Small intestine (tissue), 7 donors: ENCODE measurements at regions not wholly inside any gene's neighbourhood (a gene's known extent, or its start where the extent isn't known, plus 50 kb on each side); places are given as distances from the start of the nearest gene placed in this dataset.

ENCODE experiments used
- DNase-seq, 2 donors: peaks; one replicate each; pipeline versions ENCODE4 v3.0.0 to v3.0.0-alpha.2; 2013
- FAIRE-seq: peaks from 2 replicates; lab custom pipeline; 2012; peaks lifted over from hg19 to GRCh38; lab: Jason Lieb, UNC
- H3K27ac ChIP-seq, 3 donors: one replicate each; pipeline ENCODE4 v1.5.1; 2013; ENCODE audit warnings: low read length in 2 of 3, mild to moderate bottlenecking in 2 of 3, control low read depth in 1 of 3, inconsistent platforms in 1 of 3, low read depth in 1 of 3, moderate library complexity in 1 of 3
- H3K27me3 ChIP-seq, 3 donors: one replicate each; pipeline ENCODE4 v1.6.1; 2013; ENCODE audit warnings: low read length in 3 of 3, inconsistent platforms in 1 of 3; ENCODE audit not compliant: control insufficient read depth in 3 of 3, insufficient read depth in 3 of 3
- H3K36me3 ChIP-seq, 3 donors: one replicate each; pipeline ENCODE4 v1.6.1; 2013; ENCODE audit warnings: low read length in 3 of 3, inconsistent platforms in 1 of 3, low read depth in 1 of 3, mild to moderate bottlenecking in 1 of 3, moderate library complexity in 1 of 3; ENCODE audit not compliant: control insufficient read depth in 3 of 3, insufficient read depth in 2 of 3
- H3K4me1 ChIP-seq, 3 donors: one replicate each; pipeline ENCODE4 v1.6.1; 2013; ENCODE audit warnings: low read length in 2 of 3, inconsistent platforms in 1 of 3, low read depth in 1 of 3, mild to moderate bottlenecking in 1 of 3, moderate library complexity in 1 of 3; ENCODE audit not compliant: control insufficient read depth in 3 of 3, insufficient read depth in 2 of 3
- H3K4me3 ChIP-seq, 3 donors: one replicate each; pipeline ENCODE4 v1.5.1; 2013; ENCODE audit warnings: low read length in 3 of 3, control low read depth in 1 of 3, inconsistent platforms in 1 of 3, low read depth in 1 of 3, mild to moderate bottlenecking in 1 of 3, moderate library complexity in 1 of 3
- H3K9me3 ChIP-seq, 2 donors: one replicate each; pipeline ENCODE4 v1.6.1; 2013; ENCODE audit warnings: low read depth in 1 of 2, low read length in 1 of 2; ENCODE audit not compliant: control insufficient read depth in 2 of 2, insufficient read depth in 1 of 2
- WGBS, 3 donors: extraction: QIAGEN DNeasy Blood & Tissue Kit; methylation state at CpG; one replicate each; pipeline ENCODE4 v1.1.7; 2013; 5-methylcytosine and 5-hydroxymethylcytosine counted together
- donor health status: healthy with polysubstance abuse.
- donor health status: control.
- donor health status: control.
- donor health status: Bipolar disorder and iron deficiency.
- donor health status: healthy.

GRCh38 chr9:38288502-38288901 lies 104.0 kb upstream of the ALDH1B1 start:
- FAIRE-seq (no peak), DNase-seq (no peak)
- H3K36me3 ChIP-seq: no peaks in the 10 kb centered on the region
- H3K27ac ChIP-seq: no peak overlapping the region
- no peak overlapping the region for H3K4me3 ChIP-seq
- H3K27me3 ChIP-seq: peaks cover 0 to 4% (median 0%) of the 10 kb centered on the region in 3 donors
- H3K4me1 ChIP-seq: peaks cover 0 to 5% (median 3%) of the 10 kb centered on the region in 3 donors
- H3K9me3 ChIP-seq: peaks cover 0 to 13% of the 10 kb centered on the region in 2 donors
- 87 to 92% (median 89%) methylated on average over 2 of the region's 2 CpGs for WGBS, 3 donors

DNA sequence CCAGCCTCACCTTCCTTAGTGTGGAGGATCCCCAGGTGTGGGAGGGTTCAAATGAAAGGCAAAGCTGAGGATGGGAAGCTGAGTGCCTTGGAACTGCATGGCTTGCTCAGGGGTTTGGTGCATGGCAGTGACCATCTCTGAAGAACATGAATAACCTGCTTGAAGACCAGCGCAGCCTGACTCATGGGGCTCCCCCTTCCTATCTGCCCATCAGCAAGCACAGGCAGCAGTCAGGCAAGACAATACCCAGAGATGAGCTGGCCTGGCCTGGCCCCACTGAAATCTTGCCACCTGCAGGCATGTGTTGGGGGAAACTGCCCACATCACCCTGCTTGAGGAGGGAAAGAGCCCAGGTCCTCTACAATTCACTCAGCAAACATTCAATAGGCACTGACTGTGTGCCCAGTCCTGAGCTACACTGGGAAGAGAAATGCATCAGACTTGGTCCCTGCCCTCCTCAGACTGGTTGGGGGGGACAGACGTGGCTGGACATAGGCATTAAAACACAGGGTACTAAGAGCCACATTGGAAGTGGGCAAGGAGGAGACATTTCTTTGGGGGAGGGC lies 105.0 kb upstream of the ALDH1B1 start:
- Histone ChIP-seq H3K36me3 (no peaks in the 10 kb centered on the region), H3K4me3 (no peak overlapping the region), H3K27ac (no peak overlapping the region), H3K27me3 (peaks cover 0 to 4% (median 0%) of the 10 kb centered on the region in 3 donors), H3K4me1 (peaks cover 0 to 5% (median 3%) of the 10 kb centered on the region in 3 donors), H3K9me3 (peaks cover 0 to 13% of the 10 kb centered on the region in 2 donors)
- no peak for FAIRE-seq
- no peak for DNase-seq
- WGBS, 3 donors: 85 to 95% (median 87%) methylated on average over 2 of the region's 2 CpGs

- peaks cover 0 to 4% (median 0%) of the 10 kb centered on the region in 3 donors for H3K27me3 ChIP-seq
- peaks cover 0 to 5% (median 3%) of the 10 kb centered on the region in 3 donors for H3K4me1 ChIP-seq
- peaks cover 0 to 13% of the 10 kb centered on the region in 2 donors for H3K9me3 ChIP-seq
- 75 to 82% (median 81%) methylated on average over 2 of the region's 2 CpGs for WGBS, 3 donors
- FAIRE-seq (no peak), DNase-seq (no peak)
- H3K27ac ChIP-seq: no peak overlapping the region
- H3K4me3 ChIP-seq: no peak overlapping the region
- no peaks in the 10 kb centered on the region for H3K36me3 ChIP-seq
These were observed 105.7 kb upstream of the ALDH1B1 start for GRCh38 chr9:38286766-38287165.

DNA sequence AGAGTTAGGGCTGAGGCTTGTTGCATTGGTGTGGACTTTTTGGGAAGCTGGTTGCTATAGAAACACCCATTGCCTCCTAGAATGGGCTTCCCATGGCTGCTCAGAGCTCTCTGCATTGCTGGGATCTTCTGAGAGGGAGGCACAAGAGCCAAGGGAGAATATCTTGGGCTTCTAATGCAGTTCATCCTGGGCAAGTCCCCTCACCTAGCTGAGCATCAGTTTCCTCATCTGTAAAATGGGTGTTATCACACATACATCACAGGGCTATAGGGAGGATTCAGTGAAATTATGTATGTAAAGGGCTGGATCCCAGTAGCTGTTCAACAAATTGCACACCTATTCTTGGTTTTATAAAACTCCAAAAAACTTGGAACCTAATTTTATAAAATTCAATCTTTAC lies 106.1 kb upstream of the ALDH1B1 start:
- Histone ChIP-seq H3K27me3 (peaks cover 0 to 4% (median 0%) of the 10 kb centered on the region in 3 donors), H3K27ac (no peak overlapping the region), H3K4me3 (no peak overlapping the region), H3K9me3 (peaks cover 0 to 12% of the 10 kb centered on the region in 2 donors), H3K36me3 (no peaks in the 10 kb centered on the region), H3K4me1 (peaks cover 0 to 5% (median 3%) of the 10 kb centered on the region in 3 donors)
- FAIRE-seq (no peak), DNase-seq (no peak)

DNA sequence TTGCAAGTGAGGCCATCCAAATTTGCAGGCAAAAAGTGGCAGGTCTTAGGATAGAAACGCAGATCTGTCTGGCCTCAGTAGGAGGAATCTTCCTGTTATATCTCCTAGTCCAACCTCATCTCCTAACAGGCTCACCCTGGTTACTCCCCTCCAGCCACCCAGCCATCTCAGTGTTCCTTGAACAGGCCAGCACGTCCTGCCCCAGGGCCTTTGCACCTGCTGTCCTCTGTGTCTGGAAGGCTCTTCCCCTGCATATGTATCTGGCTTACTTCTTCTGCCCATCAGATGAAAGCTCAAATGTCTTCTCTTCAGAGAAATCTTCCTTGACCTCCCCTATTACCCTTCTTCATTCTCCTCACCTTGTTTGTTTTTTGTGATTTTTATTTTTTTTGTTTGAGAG lies 107.3 kb upstream of the ALDH1B1 start:
- DNase-seq (no peak), FAIRE-seq (no peak)
- H3K4me3 ChIP-seq: no peak overlapping the region
- WGBS, 3 donors: 40 to 69% (median 40%) methylated on average over 2 of the region's 2 CpGs
- no peaks in the 10 kb centered on the region for H3K36me3 ChIP-seq
- H3K4me1 ChIP-seq: peaks cover 0 to 5% (median 3%) of the 10 kb centered on the region in 3 donors
- peaks cover 0 to 4% (median 0%) of the 10 kb centered on the region in 3 donors for H3K27me3 ChIP-seq
- peaks cover 0 to 6% of the 10 kb centered on the region in 2 donors for H3K9me3 ChIP-seq
- no peak overlapping the region for H3K27ac ChIP-seq

DNA sequence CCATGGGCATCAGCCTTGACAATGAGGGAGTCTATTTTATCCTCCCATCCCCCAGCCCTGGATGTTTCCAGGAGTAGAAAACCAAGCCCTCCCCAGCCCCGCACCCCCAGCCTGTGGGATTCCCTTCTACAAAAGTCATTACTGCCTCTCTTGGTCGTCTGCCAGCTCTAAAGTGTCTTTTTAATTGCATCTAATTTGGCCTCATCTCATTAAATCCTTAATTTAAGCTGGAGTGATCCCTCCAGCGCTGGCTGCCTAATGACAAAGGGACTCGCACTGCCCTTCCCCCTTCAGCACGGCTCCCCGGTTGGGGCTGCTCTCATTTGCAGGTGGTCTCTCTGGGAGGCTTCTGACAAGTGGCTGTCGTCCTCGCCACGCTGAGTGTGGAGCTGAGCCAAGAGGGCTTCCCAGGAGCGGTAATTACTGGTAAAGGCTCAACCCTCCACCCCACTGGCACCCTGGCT lies 107.9 kb upstream of the ALDH1B1 start:
- Histone ChIP-seq H3K27ac (no peak overlapping the region), H3K36me3 (no peaks in the 10 kb centered on the region), H3K27me3 (peaks cover 0 to 4% (median 0%) of the 10 kb centered on the region in 3 donors), H3K4me1 (peaks cover 0 to 5% (median 3%) of the 10 kb centered on the region in 3 donors), H3K9me3 (peaks cover 0 to 6% of the 10 kb centered on the region in 2 donors), H3K4me3 (no peak overlapping the region)
- FAIRE-seq: no peak
- WGBS, 3 donors: 69 to 79% (median 72%) methylated on average over 10 of the region's 10 CpGs
- DNase-seq: no peak

- H3K4me3 ChIP-seq: no peak overlapping the region
- no peak for FAIRE-seq
- H3K36me3 ChIP-seq: no peaks in the 10 kb centered on the region
- 84 to 85% (median 85%) methylated on average over 9 of the region's 9 CpGs for WGBS, 3 donors
- H3K27me3 ChIP-seq: peaks cover 0 to 4% (median 0%) of the 10 kb centered on the region in 3 donors
- peaks cover 0 to 4% (median 2%) of the 10 kb centered on the region in 3 donors for H3K4me1 ChIP-seq
- no peak overlapping the region for H3K27ac ChIP-seq
- no peak for DNase-seq
- peaks cover 0 to 6% of the 10 kb centered on the region in 2 donors for H3K9me3 ChIP-seq
These were observed 108.4 kb upstream of the ALDH1B1 start for GRCh38 chr9:38284039-38284575.

DNA sequence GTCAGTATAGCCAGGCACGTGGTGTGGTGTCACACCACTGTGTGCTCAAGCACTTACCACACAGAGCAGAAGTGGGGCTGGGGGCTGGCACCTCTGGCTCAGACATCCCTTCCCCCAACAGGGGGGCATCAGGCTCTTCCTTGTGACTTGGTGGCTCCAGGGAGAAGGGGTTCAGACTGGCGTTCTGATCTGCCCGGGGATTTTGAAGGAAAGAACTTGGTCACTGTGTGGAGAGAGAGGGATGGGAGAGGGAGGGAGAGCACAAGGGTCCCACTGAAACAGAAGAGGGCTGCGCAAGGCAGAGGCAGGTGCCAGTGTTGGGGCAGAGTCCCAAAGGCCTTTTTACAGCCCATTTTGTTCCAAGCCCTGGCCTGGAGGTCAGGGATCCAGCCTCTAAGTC lies 109.7 kb upstream of the ALDH1B1 start:
- FAIRE-seq (no peak), DNase-seq (no peak)
- no peak overlapping the region for H3K4me3 ChIP-seq
- no peaks in the 10 kb centered on the region for H3K36me3 ChIP-seq
- peaks cover 0 to 4% (median 0%) of the 10 kb centered on the region in 3 donors for H3K27me3 ChIP-seq
- 61 to 66% (median 61%) methylated on average over 4 of the region's 4 CpGs for WGBS, 3 donors
- no peaks in the 10 kb centered on the region for H3K4me1 ChIP-seq
- no peak overlapping the region for H3K27ac ChIP-seq
- peaks cover 0 to 6% of the 10 kb centered on the region in 2 donors for H3K9me3 ChIP-seq
